ENCODE measurements at regions not wholly inside any gene's neighbourhood (a gene's known extent, or its start where the extent isn't known, plus 50 kb on each side); places are given as distances from the start of the nearest gene placed in this dataset.

- H2BK120ac ChIP-seq (replicated peaks; ENCODE audit: low read depth, low read length): no peak overlapping the region
- no peak overlapping the region for H2BK12ac ChIP-seq (ENCODE audit: low read depth, low read length)
- no peaks in the 10 kb centered on the region for H3K79me2 ChIP-seq (ENCODE audit: control insufficient read depth in 1 of 2, insufficient read depth in 2 of 2, low read length in 2 of 2)
- ChIA-PET POLR2A (ENCODE audit: partially characterized antibody) (no interaction called here), CTCF (ENCODE audit: partially characterized antibody) (interaction anchor here (1.3 kb wide), 1 partner anchor 33 kb away, joined by 6 read pairs; no protein-coding TSS in a partner anchor)
- H3K79me1 ChIP-seq (ENCODE audit: low read depth, low read length): no peaks in the 10 kb centered on the region
- H2BK15ac ChIP-seq (ENCODE audit: low read length): no peak overlapping the region
- H3K23ac ChIP-seq (ENCODE audit: insufficient read length): no peak overlapping the region
- H3K27ac ChIP-seq (ENCODE audit: low read depth, low read length): no peak overlapping the region
- no peak overlapping the region for H3K18ac ChIP-seq (ENCODE audit: extremely low read depth, low read length)
- H2BK20ac ChIP-seq (ENCODE audit: low read length): no peak overlapping the region
- no peak overlapping the region for H2AFZ ChIP-seq (ENCODE audit: low read length)
- no peaks in the 10 kb centered on the region for H3K27me3 ChIP-seq (replicated peaks in 1 of 4; ENCODE audit: control insufficient read depth in 3 of 4, extremely low read depth in 1 of 4, insufficient read depth in 3 of 4, low read length in 3 of 4)
- no peak for DNase-seq (ENCODE audit: low read depth in 1 of 2, low spot score in 2 of 2)
- H3K14ac ChIP-seq (ENCODE audit: insufficient read length): no peak overlapping the region
- H4K20me1 ChIP-seq (replicated peaks in 1 of 2; ENCODE audit: control insufficient read depth in 1 of 2, insufficient read depth in 2 of 2, low read length in 2 of 2): no peaks in the 10 kb centered on the region
- no peaks in the 10 kb centered on the region for H3K9me3 ChIP-seq (ENCODE audit: insufficient read depth in 2 of 2, low read depth in 1 of 2, low read length in 1 of 2)
- no peaks in the 10 kb centered on the region for H3K4me1 ChIP-seq (replicated peaks in 1 of 4; ENCODE audit: control insufficient read depth in 3 of 4, insufficient read depth in 4 of 4, low read length in 3 of 4)
- H4K5ac ChIP-seq (ENCODE audit: insufficient read length, low read depth, low read length): no peak overlapping the region
- no peak overlapping the region for H2BK5ac ChIP-seq (ENCODE audit: low read depth, low read length)
- no peak overlapping the region for H3K4ac ChIP-seq (replicated peaks; ENCODE audit: insufficient read length, low read depth, low read length)
- no peak for FAIRE-seq
- no peak overlapping the region for H4K8ac ChIP-seq (ENCODE audit: extremely low read depth, insufficient read depth, low read length)
- H3K4me3 ChIP-seq (ENCODE audit: extremely low read depth in 1 of 4, insufficient read depth in 2 of 4, low read depth in 3 of 4, low read length in 4 of 4): no peak overlapping the region
- no peak overlapping the region for H3K56ac ChIP-seq (replicated peaks; ENCODE audit: insufficient read length, low read depth, low read length)
- H3K4me2 ChIP-seq (ENCODE audit: insufficient read depth in 1 of 2, low read depth in 2 of 2, low read length in 2 of 2): no peak overlapping the region
- no peak overlapping the region for H3K9ac ChIP-seq (replicated peaks in 1 of 4; ENCODE audit: extremely low read depth in 1 of 4, low read depth in 3 of 4, low read length in 3 of 4)
- H2AK5ac ChIP-seq (ENCODE audit: low read depth, low read length): no peak overlapping the region
- H3K23me2 ChIP-seq (ENCODE audit: low read depth, low read length): no peaks in the 10 kb centered on the region
- H4K91ac ChIP-seq (replicated peaks; ENCODE audit: insufficient read length, low read length): no peak overlapping the region
- H3K36me3 ChIP-seq (ENCODE audit: control insufficient read depth in 2 of 4, insufficient read depth in 4 of 4, low read length in 3 of 4): no peaks in the 10 kb centered on the region
- WGBS, 2 experiments (ENCODE audit: extremely low coverage in 1 of 2, insufficient coverage in 1 of 2, insufficient read length in 1 of 2, insufficient replicate concordance in 2 of 2, low coverage in 1 of 2, low lambda C conversion rate in 2 of 2, missing lambda C conversion rate in 1 of 2): 77% methylated on average over 4 of the region's 4 CpGs; no CpG with 5 or more reads in 1 of the 2 experiments
- no peak for TF ChIP-seq TBP (IDR thresholded peaks at IDR 0.05; ENCODE audit: low read depth, low read length)
- no peak for TF ChIP-seq TEAD4 (IDR thresholded peaks at IDR 0.05; ENCODE audit: low read depth, low read length)
- TF ChIP-seq TCF12 (IDR thresholded peaks at IDR 0.05; ENCODE audit: low read depth, low read length): no peak
- TF ChIP-seq USF2 (IDR thresholded peaks at IDR 0.05; ENCODE audit: low read length): no peak
- TF ChIP-seq SIRT6 (IDR thresholded peaks at IDR 0.05; ENCODE audit: low read length): no peak
- TF ChIP-seq HDAC2 (IDR thresholded peaks at IDR 0.05; ENCODE audit: borderline replicate concordance in 1 of 2, low read depth in 2 of 2, low read length in 2 of 2): no peak
These were observed 61.0 kb upstream of the GLYATL1B start for GRCh38 chr11:59025097-59025496.

Measured in H1 (cell line).